ENCODE measurements at regions not wholly inside any gene's neighbourhood (a gene's known extent, or its start where the extent isn't known, plus 50 kb on each side); places are given as distances from the start of the nearest gene placed in this dataset.

DNA sequence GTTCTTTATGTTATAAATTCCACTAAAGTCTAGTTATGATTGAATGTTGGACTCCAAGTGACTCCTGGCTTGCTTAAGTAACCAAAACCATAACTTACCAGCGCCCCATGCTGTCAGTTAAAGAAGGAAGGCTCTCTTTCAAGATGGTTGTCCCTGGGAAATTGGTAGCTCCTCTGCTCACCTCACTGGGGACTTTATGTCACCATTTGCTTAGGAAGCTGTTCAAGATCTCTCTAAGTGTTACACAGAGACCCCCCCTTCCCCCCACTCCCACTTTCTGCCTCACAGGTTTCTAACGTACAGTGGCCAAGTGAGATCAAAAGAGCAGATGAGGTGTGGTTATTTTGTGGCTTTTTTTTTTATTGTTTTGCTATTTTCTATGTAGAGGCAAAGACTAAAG lies 301.8 kb downstream of the AASDHPPT start:
- ChIA-PET CTCF (ENCODE audit: low intra/inter-chr PET ratio) (no interaction called here), POLR2A (no interaction called here)
- Histone ChIP-seq H3K4me1 (replicated peaks in 1 of 2; ENCODE audit: control insufficient read depth in 2 of 2, insufficient read depth in 2 of 2, low read length in 2 of 2) (no peaks in the 10 kb centered on the region), H3K4me3 (no peak overlapping the region), H3K4me2 (ENCODE audit: insufficient read depth, low read length) (no peak overlapping the region), H3K27me3 (ENCODE audit: control insufficient read depth in 2 of 2, insufficient read depth in 2 of 2, low read length in 2 of 2) (no peaks in the 10 kb centered on the region), H3K9ac (ENCODE audit: insufficient read depth in 1 of 2, low read depth in 2 of 2, low read length in 2 of 2) (no peak overlapping the region), H3K36me3 (ENCODE audit: control insufficient read depth, insufficient read depth, low read length) (no peaks in the 10 kb centered on the region), H3K9me3 (replicated peaks; ENCODE audit: control insufficient read depth, insufficient read depth, low read depth, low read length) (no peaks in the 10 kb centered on the region), H2AFZ (ENCODE audit: low read depth, low read length) (no peak overlapping the region), H4K20me1 (replicated peaks; ENCODE audit: control insufficient read depth, insufficient read depth, low read length) (no peaks in the 10 kb centered on the region), H3K9me1 (ENCODE audit: control insufficient read depth, insufficient read depth, low read length) (no peaks in the 10 kb centered on the region), H3K79me2 (ENCODE audit: control insufficient read depth, insufficient read depth, low read length) (no peaks in the 10 kb centered on the region), H3K27ac (ENCODE audit: extremely low read depth, low read depth, low read length) (no peak overlapping the region)
- TF ChIP-seq, protein P1, sequence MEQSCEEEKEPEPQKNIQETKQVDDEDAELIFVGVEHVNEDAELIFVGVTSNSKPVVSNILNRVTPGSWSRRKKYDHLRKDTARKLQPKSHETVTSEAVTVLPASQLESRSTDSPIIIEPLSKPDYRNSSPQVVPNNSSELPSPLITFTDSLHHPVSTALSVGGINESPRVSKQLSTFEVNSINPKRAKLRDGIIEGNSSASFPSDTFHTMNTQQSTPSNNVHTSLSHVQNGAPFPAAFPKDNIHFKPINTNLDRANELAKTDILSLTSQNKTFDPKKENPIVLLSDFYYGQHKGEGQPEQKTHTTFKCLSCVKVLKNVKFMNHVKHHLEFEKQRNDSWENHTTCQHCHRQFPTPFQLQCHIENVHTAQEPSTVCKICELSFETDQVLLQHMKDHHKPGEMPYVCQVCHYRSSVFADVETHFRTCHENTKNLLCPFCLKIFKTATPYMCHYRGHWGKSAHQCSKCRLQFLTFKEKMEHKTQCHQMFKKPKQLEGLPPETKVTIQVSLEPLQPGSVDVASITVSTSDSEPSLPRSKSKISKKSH (CRISPR knock-in tag; IDR thresholded peaks at IDR 0.05) = no peak
- TF ChIP-seq, protein P2, sequence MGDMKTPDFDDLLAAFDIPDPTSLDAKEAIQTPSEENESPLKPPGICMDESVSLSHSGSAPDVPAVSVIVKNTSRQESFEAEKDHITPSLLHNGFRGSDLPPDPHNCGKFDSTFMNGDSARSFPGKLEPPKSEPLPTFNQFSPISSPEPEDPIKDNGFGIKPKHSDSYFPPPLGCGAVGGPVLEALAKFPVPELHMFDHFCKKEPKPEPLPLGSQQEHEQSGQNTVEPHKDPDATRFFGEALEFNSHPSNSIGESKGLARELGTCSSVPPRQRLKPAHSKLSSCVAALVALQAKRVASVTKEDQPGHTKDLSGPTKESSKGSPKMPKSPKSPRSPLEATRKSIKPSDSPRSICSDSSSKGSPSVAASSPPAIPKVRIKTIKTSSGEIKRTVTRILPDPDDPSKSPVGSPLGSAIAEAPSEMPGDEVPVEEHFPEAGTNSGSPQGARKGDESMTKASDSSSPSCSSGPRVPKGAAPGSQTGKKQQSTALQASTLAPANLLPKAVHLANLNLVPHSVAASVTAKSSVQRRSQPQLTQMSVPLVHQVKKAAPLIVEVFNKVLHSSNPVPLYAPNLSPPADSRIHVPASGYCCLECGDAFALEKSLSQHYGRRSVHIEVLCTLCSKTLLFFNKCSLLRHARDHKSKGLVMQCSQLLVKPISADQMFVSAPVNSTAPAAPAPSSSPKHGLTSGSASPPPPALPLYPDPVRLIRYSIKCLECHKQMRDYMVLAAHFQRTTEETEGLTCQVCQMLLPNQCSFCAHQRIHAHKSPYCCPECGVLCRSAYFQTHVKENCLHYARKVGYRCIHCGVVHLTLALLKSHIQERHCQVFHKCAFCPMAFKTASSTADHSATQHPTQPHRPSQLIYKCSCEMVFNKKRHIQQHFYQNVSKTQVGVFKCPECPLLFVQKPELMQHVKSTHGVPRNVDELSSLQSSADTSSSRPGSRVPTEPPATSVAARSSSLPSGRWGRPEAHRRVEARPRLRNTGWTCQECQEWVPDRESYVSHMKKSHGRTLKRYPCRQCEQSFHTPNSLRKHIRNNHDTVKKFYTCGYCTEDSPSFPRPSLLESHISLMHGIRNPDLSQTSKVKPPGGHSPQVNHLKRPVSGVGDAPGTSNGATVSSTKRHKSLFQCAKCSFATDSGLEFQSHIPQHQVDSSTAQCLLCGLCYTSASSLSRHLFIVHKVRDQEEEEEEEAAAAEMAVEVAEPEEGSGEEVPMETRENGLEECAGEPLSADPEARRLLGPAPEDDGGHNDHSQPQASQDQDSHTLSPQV (IDR thresholded peaks at IDR 0.05) = no peak
- TF ChIP-seq, protein P3, sequence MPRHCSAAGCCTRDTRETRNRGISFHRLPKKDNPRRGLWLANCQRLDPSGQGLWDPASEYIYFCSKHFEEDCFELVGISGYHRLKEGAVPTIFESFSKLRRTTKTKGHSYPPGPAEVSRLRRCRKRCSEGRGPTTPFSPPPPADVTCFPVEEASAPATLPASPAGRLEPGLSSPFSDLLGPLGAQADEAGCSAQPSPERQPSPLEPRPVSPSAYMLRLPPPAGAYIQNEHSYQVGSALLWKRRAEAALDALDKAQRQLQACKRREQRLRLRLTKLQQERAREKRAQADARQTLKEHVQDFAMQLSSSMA (CRISPR knock-in tag; IDR thresholded peaks at IDR 0.05) = no peak
- TF ChIP-seq TBP (optimal IDR thresholded peaks at IDR 0.05; ENCODE audit: low read depth, low read length) = no peak
- ATAC-seq (no peak), FAIRE-seq (no peak), DNase-seq (ENCODE audit: extremely low read depth in 1 of 4, low spot score in 3 of 4) (no peak)
- in situ Hi-C loops (cut with MboI) (no loop called here), intact Hi-C loops (cut with micrococcal nuclease) (no loop called here)
- WGBS (ENCODE audit: insufficient coverage, low coverage, missing lambda C conversion rate) = 0% methylated on average over 2 of the region's 2 CpGs
- BruUV-seq (replicated peaks) = no TSS peak

Data from K562 (cell line).